OCI-LY1 (cell line): ENCODE measurements at regions not wholly inside any gene's neighbourhood (a gene's known extent, or its start where the extent isn't known, plus 50 kb on each side); places are given as distances from the start of the nearest gene placed in this dataset.

ENCODE experiments used
- H2AFZ ChIP-seq: fragments of 200-600 bp; sonication (generic), shearing (Covaris generic); 2 replicates; pipeline ENCODE4 v1.6.0; 2014; ENCODE audit warnings: antibody characterized with exemption, mild to moderate bottlenecking, low read length
- H3F3A ChIP-seq: fragments of 200-600 bp; sonication (generic), shearing (Covaris generic); 2 replicates; pipeline ENCODE4 v1.6.0; 2014; ENCODE audit warnings: mild to moderate bottlenecking, antibody characterized with exemption, low read length, moderate library complexity; ENCODE audit not compliant: insufficient read depth
- H3K27ac ChIP-seq: fragments of 200-600 bp; sonication (generic); 2 replicates; pipeline ENCODE4 v1.5.1; 2014; ENCODE audit warnings: low read length, mixed run types, mild to moderate bottlenecking, low read depth; ENCODE audit not compliant: poor library complexity, severe bottlenecking
- H3K27me3 ChIP-seq: fragments of 200-600 bp; sonication (generic); 2 replicates; pipeline ENCODE4 v1.6.0; 2014; ENCODE audit warnings: antibody characterized with exemption, mild to moderate bottlenecking, low read length, moderate library complexity; ENCODE audit not compliant: insufficient read depth
- H3K36me3 ChIP-seq: fragments of 200-600 bp; sonication (generic); 2 replicates; pipeline ENCODE4 v1.6.1; 2014; ENCODE audit warnings: mild to moderate bottlenecking, antibody characterized with exemption, low read length, moderate library complexity, mixed read lengths; ENCODE audit not compliant: insufficient read depth
- H3K4me1 ChIP-seq: fragments of 200-600 bp; sonication (generic); 2 replicates; pipeline ENCODE4 v1.5.1; 2014; ENCODE audit warnings: mild to moderate bottlenecking, low read length, moderate library complexity; ENCODE audit not compliant: insufficient read depth, severe bottlenecking
- H3K4me2 ChIP-seq: fragments of 200-600 bp; sonication (generic), shearing (Covaris generic); 2 replicates; pipeline ENCODE4 v1.6.1; 2014; ENCODE audit warnings: low read length
- H3K4me3 ChIP-seq: fragments of 200-600 bp; sonication (generic); 2 replicates; pipeline ENCODE4 v1.5.1; 2014; ENCODE audit warnings: low read length, low read depth, mild to moderate bottlenecking, mixed read lengths; ENCODE audit not compliant: poor library complexity, severe bottlenecking
- H3K79me2 ChIP-seq: fragments of 200-600 bp; shearing (Covaris generic); 2 replicates; pipeline ENCODE4 v1.6.1; 2016; ENCODE audit warnings: mixed run types, low read length, mixed read lengths; ENCODE audit not compliant: insufficient read depth
- H3K9ac ChIP-seq: fragments of 200-600 bp; sonication (generic), shearing (Covaris generic); 2 replicates; pipeline ENCODE4 v1.6.1; 2014; ENCODE audit warnings: mild to moderate bottlenecking, low read length, mixed read lengths
- H3K9me2 ChIP-seq: fragments of 200-600 bp; sonication (generic), shearing (Covaris generic); 2 replicates; pipeline ENCODE4 v1.6.1; 2014; ENCODE audit warnings: low read depth, mild to moderate bottlenecking, low read length, mixed read lengths
- H3K9me3 ChIP-seq: fragments of 200-600 bp; shearing (Covaris generic); 2 replicates; pipeline ENCODE4 v1.6.1; 2014; ENCODE audit warnings: low read length, mixed read lengths
- H4K20me1 ChIP-seq: fragments of 200-600 bp; sonication (generic), shearing (Covaris generic); 2 replicates; pipeline ENCODE4 v1.6.0; 2016; ENCODE audit warnings: mild to moderate bottlenecking, low read length; ENCODE audit not compliant: insufficient read depth
- EZH2 ChIP-seq: fragments of 200-600 bp; sonication (generic), shearing (Covaris generic); IDR thresholded peaks from 2 replicates; pipeline ENCODE4 v1.8.0; 2017; ENCODE audit warnings: borderline replicate concordance, mixed run types, mild to moderate bottlenecking, antibody characterized with exemption, low read length, moderate library complexity, mixed read lengths
- TF ChIP-seq, protein P1 (sequence below): fragments of 200-600 bp; sonication (generic), shearing (Covaris generic); IDR thresholded peaks from 2 replicates; pipeline ENCODE4 v1.5.1; 2017; ENCODE audit warnings: mild to moderate bottlenecking, antibody characterized with exemption, low read length, moderate library complexity, mixed read lengths

DNA sequence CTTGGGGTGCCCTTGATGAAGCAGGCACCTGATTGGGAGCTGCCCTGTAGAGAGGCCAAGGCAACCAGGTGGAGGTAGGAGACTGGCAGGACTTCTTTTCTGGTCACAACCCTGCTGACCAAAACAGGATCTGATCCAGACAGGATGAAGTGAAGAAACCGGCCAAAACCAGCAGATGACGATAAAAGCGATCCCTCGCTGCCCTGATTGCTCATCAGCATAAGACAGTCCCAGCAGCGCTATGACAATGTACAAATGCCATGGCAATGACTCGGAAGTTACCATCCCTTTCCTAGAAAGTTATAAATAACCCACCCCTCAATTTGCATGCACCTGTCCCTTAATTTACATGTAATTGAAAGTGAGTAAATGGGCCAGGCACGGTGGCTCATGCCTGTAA is 88.4 kb upstream of the PDE10A start:
- TF ChIP-seq, protein P1, sequence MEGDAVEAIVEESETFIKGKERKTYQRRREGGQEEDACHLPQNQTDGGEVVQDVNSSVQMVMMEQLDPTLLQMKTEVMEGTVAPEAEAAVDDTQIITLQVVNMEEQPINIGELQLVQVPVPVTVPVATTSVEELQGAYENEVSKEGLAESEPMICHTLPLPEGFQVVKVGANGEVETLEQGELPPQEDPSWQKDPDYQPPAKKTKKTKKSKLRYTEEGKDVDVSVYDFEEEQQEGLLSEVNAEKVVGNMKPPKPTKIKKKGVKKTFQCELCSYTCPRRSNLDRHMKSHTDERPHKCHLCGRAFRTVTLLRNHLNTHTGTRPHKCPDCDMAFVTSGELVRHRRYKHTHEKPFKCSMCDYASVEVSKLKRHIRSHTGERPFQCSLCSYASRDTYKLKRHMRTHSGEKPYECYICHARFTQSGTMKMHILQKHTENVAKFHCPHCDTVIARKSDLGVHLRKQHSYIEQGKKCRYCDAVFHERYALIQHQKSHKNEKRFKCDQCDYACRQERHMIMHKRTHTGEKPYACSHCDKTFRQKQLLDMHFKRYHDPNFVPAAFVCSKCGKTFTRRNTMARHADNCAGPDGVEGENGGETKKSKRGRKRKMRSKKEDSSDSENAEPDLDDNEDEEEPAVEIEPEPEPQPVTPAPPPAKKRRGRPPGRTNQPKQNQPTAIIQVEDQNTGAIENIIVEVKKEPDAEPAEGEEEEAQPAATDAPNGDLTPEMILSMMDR, result no peak
- TF ChIP-seq EZH2, result no peak
- H3F3A ChIP-seq, result no peaks in the 10 kb centered on the region
- H3K4me3 ChIP-seq, result no peak overlapping the region

DNA sequence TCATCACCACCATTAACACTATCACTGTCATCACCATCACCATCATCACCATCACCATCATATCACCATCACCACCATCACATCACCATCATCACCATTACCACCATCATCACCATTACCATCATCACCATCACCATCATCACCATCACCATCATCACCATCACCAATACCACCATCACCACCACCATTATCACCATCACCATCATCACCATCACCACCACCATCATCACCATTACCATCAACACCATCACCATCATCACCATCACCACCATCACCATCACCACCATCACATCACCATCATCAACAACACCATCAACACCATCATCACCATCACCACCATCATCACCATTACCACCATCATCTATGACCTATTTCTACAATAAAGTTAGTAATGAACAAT is 86.1 kb upstream of the PDE10A start:
- no peak for TF ChIP-seq EZH2
- Histone ChIP-seq H4K20me1 (no peaks in the 10 kb centered on the region), H3K4me2 (no peak overlapping the region), H3K4me3 (no peak overlapping the region), H3K9ac (no peak overlapping the region), H3K9me3 (no peaks in the 10 kb centered on the region), H3K4me1 (no peaks in the 10 kb centered on the region), H3K79me2 (no peaks in the 10 kb centered on the region), H3F3A (no peaks in the 10 kb centered on the region), H3K9me2 (no peaks in the 10 kb centered on the region), H3K27me3 (no peaks in the 10 kb centered on the region), H2AFZ (no peak overlapping the region), H3K36me3 (no peaks in the 10 kb centered on the region), H3K27ac (no peak overlapping the region)

More for the DNA sequence above, 88.4 kb upstream of the PDE10A start:
- Histone ChIP-seq H3K4me2 (no peak overlapping the region), H4K20me1 (no peaks in the 10 kb centered on the region), H3K27me3 (no peaks in the 10 kb centered on the region), H3K9me2 (no peaks in the 10 kb centered on the region), H3K27ac (no peak overlapping the region), H3K79me2 (no peaks in the 10 kb centered on the region), H3K36me3 (no peaks in the 10 kb centered on the region), H3K4me1 (no peaks in the 10 kb centered on the region), H2AFZ (no peak overlapping the region), H3K9ac (no peak overlapping the region), H3K9me3 (no peaks in the 10 kb centered on the region)

GRCh38 chr6:165748390-165748789 is 85.3 kb upstream of the PDE10A start:
- H3K9me3 ChIP-seq, result no peaks in the 10 kb centered on the region
- H3F3A ChIP-seq, result no peaks in the 10 kb centered on the region
- H3K9ac ChIP-seq, result no peak overlapping the region
- no peak overlapping the region for H2AFZ ChIP-seq
- no peaks in the 10 kb centered on the region for H3K27me3 ChIP-seq
- no peak overlapping the region for H3K27ac ChIP-seq
- H3K79me2 ChIP-seq, result no peaks in the 10 kb centered on the region
- no peak overlapping the region for H3K4me3 ChIP-seq
- TF ChIP-seq EZH2, result no peak
- TF ChIP-seq, protein P1, result no peak
- H3K4me1 ChIP-seq, result no peaks in the 10 kb centered on the region
- no peaks in the 10 kb centered on the region for H3K36me3 ChIP-seq
- H3K4me2 ChIP-seq, result no peak overlapping the region
- H3K9me2 ChIP-seq, result no peaks in the 10 kb centered on the region
- H4K20me1 ChIP-seq, result no peaks in the 10 kb centered on the region

DNA sequence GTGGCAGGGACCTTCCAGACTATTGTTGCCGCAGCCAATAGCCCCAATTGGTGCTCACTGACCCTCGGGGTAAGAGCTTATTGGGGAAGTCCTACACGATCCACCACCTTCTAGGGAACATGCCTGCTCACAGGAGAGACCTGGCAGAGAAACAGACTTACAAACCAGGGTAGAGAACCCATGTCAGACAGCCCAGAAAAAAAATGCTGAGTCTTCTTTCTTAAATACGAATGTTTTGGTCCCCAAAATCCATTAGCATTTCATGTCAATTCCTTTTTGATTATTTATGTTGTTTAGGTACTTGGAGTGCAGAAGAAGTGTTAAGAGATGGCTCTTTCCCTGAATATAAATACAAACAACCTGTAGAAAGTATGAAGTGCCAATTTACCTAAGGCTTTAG is 84.9 kb upstream of the PDE10A start:
- H2AFZ ChIP-seq, result no peak overlapping the region
- H3K4me1 ChIP-seq, result no peaks in the 10 kb centered on the region
- no peak overlapping the region for H3K9ac ChIP-seq
- H4K20me1 ChIP-seq, result no peaks in the 10 kb centered on the region
- H3K9me2 ChIP-seq, result no peaks in the 10 kb centered on the region
- no peaks in the 10 kb centered on the region for H3K9me3 ChIP-seq
- no peak for TF ChIP-seq EZH2
- TF ChIP-seq, protein P1, result no peak
- H3K27ac ChIP-seq, result no peak overlapping the region
- H3K4me2 ChIP-seq, result no peak overlapping the region
- H3F3A ChIP-seq, result no peaks in the 10 kb centered on the region
- no peaks in the 10 kb centered on the region for H3K36me3 ChIP-seq
- H3K27me3 ChIP-seq, result no peaks in the 10 kb centered on the region
- H3K79me2 ChIP-seq, result no peaks in the 10 kb centered on the region
- no peak overlapping the region for H3K4me3 ChIP-seq
